Motor neuron (in vitro differentiated cells): ENCODE measurements at regions not wholly inside any gene's neighbourhood (a gene's known extent, or its start where the extent isn't known, plus 50 kb on each side); places are given as distances from the start of the nearest gene placed in this dataset.

Source experiments
- ATAC-seq, 8 experiments: fragments of 200-7000 bp; cut with Tn5 transposase; replicated peaks in 6 of 8; 2 replicates each; pipeline ENCODE4 v1.8.0; 2021; ENCODE audit warnings: mild to moderate bottlenecking in 8 of 8, moderate library complexity in 8 of 8
- H3K27ac ChIP-seq, 2 donors: fragments of 250-450 bp; sonication (Bioruptor Pico); 2 replicates each; pipeline ENCODE4 v1.9.0; 2021; ENCODE audit warnings: antibody characterized with exemption in 2 of 2, mild to moderate bottlenecking in 2 of 2, moderate library complexity in 1 of 2
- H3K4me1 ChIP-seq, 2 donors: fragments of 250-450 bp; sonication (Bioruptor Pico); replicated peaks in 1 of 2; 2 replicates each; pipeline ENCODE4 v1.6.1; 2021; ENCODE audit warnings: antibody characterized with exemption in 2 of 2, mild to moderate bottlenecking in 2 of 2, moderate library complexity in 1 of 2
- H3K4me3 ChIP-seq, 5 donors: fragments of 250-450 bp; sonication (Bioruptor Pico); 2 replicates each; pipeline ENCODE4 v1.9.0; 2021; ENCODE audit warnings: antibody characterized with exemption in 5 of 5, mild to moderate bottlenecking in 5 of 5, moderate library complexity in 4 of 5
- WGBS, 10 experiments: fragments of 450-650 bp; shearing (Covaris generic); methylation state at CpG; one replicate each; pipeline ENCODE4 v1.0.0; 2022; 5-methylcytosine and 5-hydroxymethylcytosine counted together
- in situ Hi-C, 9 experiments: fragments of 400-800 bp; cut with MboI; loops; one replicate each; pipeline ENCODE4 v1.15.0; 2021; ENCODE audit warnings: low sequenced_read_pairs in 9 of 9, low pct_unique_long_range_greater_than_20kb in 2 of 9; ENCODE audit not compliant: unreplicated experiment in 9 of 9

- 0 to 100% (median 80%) methylated on average over 1 of the region's 1 CpG; no CpG with 5 or more reads in 3 of the 10 experiments for WGBS, 10 experiments
- Histone ChIP-seq H3K4me1 (no peaks in the 10 kb centered on the region), H3K4me3 (no peak overlapping the region), H3K27ac (no peak overlapping the region)
- in situ Hi-C loops: no loop called here
- ATAC-seq: peak in 5 of 8 experiments; percentile 33 to 76 (median 56)
Measured at GRCh38 chr2:40721595-40721994, 269.7 kb upstream of the SLC8A1 start.

DNA sequence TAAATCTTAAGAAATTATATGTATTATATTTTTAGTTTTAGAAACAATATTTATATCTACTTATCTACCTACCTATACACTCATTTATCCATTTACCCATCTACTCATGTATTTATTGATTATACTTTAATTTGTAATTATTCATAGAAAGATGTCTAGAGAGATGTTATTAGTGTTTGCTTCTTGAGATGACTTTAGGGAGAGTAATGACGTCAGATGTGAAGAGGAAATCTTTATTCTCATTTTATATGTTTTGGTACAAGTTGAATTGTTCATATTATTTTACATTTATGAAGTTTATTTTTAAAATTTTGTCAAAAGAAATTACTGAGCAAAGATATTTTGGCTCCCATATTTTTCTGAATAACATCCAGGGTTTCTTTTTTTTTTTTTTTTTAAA, 271.3 kb upstream of the SLC8A1 start:
- Histone ChIP-seq H3K4me3 (no peak overlapping the region), H3K4me1 (no peaks in the 10 kb centered on the region), H3K27ac (no peak overlapping the region)
- ATAC-seq: no peak
- 0 to 91% (median 43%) methylated on average over 1 of the region's 1 CpG; no CpG with 5 or more reads in 1 of the 10 experiments for WGBS, 10 experiments
- in situ Hi-C loops: no loop called here

DNA sequence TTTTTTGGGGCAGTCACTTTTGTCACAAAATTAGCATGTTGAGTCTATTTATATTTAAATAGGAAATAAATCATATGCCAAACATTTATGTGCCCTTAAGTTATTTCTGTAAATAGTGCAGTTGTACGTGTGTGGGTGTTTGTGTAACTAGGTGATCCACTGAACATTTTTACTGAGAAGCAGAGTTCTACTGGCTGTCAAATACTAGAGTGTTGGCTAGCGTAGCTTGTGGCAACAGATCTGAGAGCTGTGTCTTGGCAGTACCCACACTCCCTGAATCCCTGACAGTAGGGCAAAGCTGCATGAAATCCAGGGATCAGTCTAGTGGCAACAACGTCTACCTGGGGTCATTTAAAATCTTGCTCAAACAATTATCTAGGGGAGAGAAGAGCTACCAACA, 273.1 kb upstream of the SLC8A1 start:
- in situ Hi-C loops: no loop called here
- WGBS, 10 experiments: 8 to 96% (median 58%) methylated on average over 1 to 3 of the region's 3 CpGs; no CpG with 5 or more reads in 3 of the 10 experiments
- no peak overlapping the region for H3K27ac ChIP-seq
- ATAC-seq: peak in 1 of 8 experiments; percentile 91
- no peaks in the 10 kb centered on the region for H3K4me1 ChIP-seq
- no peak overlapping the region for H3K4me3 ChIP-seq

DNA sequence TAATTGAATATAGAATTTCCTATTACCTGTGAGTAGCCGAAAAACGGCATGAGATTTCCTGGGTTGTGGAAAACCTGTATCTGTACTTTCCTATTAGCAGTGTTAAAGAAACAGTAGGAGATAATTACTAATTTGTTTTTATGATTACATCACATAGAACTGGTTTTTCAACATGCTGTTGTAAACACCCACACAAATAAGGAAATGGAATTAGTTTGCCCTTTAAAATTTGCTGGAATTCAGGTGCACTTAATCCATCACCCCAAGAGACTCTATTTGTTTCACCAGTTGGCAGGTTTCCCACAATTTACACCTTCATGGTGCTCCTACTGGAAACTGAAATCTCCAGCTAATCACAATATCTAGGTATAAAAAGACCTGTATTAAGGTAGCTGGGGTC, 274.1 kb upstream of the SLC8A1 start:
- WGBS, 10 experiments: 60 to 100% (median 96%) methylated on average over 1 to 2 of the region's 2 CpGs; no CpG with 5 or more reads in 2 of the 10 experiments
- H3K27ac ChIP-seq: no peak overlapping the region
- no peaks in the 10 kb centered on the region for H3K4me1 ChIP-seq
- in situ Hi-C loops: no loop called here
- H3K4me3 ChIP-seq: no peak overlapping the region
- no peak for ATAC-seq

DNA sequence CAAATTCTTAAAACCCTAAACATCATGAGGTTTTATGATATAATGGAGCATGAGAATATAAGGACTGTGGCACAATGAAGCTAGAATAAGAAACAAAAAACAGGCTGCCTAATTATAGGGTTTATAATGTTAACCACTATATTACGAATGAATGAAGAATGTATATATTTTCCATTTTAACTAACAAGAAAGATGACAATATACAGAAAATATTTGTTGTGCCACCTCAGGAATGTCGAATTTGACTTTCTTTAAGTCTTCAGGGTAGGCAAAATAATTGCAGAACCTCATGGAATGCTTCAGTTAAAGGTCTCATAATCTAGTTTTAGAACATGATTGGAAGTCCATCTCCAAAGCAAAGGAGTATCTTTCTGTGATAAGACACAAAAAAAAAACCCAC, 282.9 kb upstream of the SLC8A1 start:
- in situ Hi-C loops: no loop called here

DNA sequence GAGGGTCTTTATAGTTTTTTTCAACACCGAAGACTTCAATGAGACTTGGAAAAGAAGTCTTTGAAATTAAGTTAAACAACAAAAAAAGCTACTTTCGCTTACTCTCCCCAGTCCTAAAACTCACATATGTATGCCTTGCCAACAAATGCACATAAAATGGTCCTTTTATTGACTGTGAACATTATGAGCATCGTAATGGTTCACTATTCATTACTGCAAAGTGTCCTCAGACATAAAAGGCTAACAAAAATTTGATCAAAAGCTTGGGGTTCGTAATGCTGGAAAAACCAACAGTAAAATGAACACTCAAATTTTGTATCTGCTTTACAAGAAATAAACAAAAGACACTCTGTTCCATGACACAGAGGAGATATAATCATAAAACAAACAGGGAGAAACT, 285.3 kb upstream of the SLC8A1 start:
- in situ Hi-C loops: no loop called here
- no peak for ATAC-seq
- WGBS, 10 experiments: 38 to 100% (median 84%) methylated on average over 1 to 4 of the region's 4 CpGs

More for the DNA sequence above, 282.9 kb upstream of the SLC8A1 start:
- no peak overlapping the region for H3K4me3 ChIP-seq
- WGBS, 10 experiments: 30 to 95% (median 59%) methylated on average over 1 to 2 of the region's 2 CpGs
- H3K27ac ChIP-seq: no peak overlapping the region
- no peaks in the 10 kb centered on the region for H3K4me1 ChIP-seq
- no peak for ATAC-seq

GRCh38 chr2:40740419-40740818, 288.5 kb upstream of the SLC8A1 start:
- in situ Hi-C loops: no loop called here
- no peak overlapping the region for H3K27ac ChIP-seq
- no peak for ATAC-seq

More for the DNA sequence above, 285.3 kb upstream of the SLC8A1 start:
- Histone ChIP-seq H3K27ac (no peak overlapping the region), H3K4me3 (no peak overlapping the region), H3K4me1 (no peaks in the 10 kb centered on the region)

DNA sequence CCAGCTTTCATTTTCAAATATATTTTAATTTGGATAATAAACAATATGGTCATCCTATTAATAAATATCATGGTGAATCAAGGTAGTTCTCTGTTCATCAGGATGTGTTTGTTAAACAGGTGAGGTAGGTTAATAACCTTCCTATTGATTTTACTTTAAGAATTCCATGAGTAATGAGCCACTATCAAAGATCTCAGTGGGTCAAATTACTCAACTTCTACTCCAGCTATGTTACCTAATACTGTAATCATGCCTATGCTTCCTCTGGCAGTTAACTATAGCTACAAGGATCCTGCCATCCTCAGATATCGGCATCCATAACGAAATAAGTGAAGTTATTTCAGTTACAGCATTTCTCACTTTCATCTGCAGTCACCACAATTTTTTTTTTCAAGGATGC, 289.6 kb upstream of the SLC8A1 start:
- H3K4me3 ChIP-seq: no peak overlapping the region
- 0 to 100% (median 90%) methylated on average over 1 to 2 of the region's 2 CpGs for WGBS, 10 experiments
- in situ Hi-C loops: no loop called here
- ATAC-seq: no peak
- H3K4me1 ChIP-seq: no peaks in the 10 kb centered on the region
- no peak overlapping the region for H3K27ac ChIP-seq

More at GRCh38 chr2:40740419-40740818, 288.5 kb upstream of the SLC8A1 start:
- no peak overlapping the region for H3K4me3 ChIP-seq
- 33 to 100% (median 80%) methylated on average over 1 of the region's 1 CpG; no CpG with 5 or more reads in 1 of the 10 experiments for WGBS, 10 experiments
- H3K4me1 ChIP-seq: no peaks in the 10 kb centered on the region

DNA sequence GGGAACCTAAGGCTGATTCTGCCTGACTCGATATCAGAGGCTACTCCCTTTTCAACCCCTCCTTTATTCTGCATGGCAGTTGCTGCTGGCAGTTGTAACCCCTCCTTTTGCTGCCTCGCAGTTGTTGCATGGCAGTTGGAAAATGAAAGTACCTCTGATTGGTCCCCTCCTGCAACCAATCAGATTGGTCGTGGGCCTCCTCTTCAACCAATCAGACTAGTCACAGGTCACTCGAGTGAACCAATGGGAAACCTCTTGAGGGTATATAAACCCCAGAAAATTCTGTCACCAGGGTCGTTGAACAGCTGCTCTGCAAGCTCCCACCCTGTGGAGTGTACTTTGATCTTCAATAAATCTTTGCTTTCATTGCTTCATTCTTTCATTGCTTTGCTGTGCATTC, 294.3 kb upstream of the SLC8A1 start:
- Histone ChIP-seq H3K4me3 (no peak overlapping the region), H3K27ac (no peak overlapping the region), H3K4me1 (no peaks in the 10 kb centered on the region)
- in situ Hi-C loops: no loop called here
- 26 to 93% (median 61%) methylated on average over 2 to 5 of the region's 5 CpGs; no CpG with 5 or more reads in 3 of the 10 experiments for WGBS, 10 experiments
- ATAC-seq: peak in 2 of 8 experiments; percentile 15 to 44

GRCh38 chr2:40751981-40752380, 300.1 kb upstream of the SLC8A1 start:
- in situ Hi-C loops: no loop called here
- WGBS, 10 experiments: 0 to 100% (median 67%) methylated on average over 1 of the region's 1 CpG; no CpG with 5 or more reads in 1 of the 10 experiments
- Histone ChIP-seq H3K4me3 (no peak overlapping the region), H3K4me1 (no peaks in the 10 kb centered on the region), H3K27ac (no peak overlapping the region)
- ATAC-seq: peak in 1 of 8 experiments; percentile 48

DNA sequence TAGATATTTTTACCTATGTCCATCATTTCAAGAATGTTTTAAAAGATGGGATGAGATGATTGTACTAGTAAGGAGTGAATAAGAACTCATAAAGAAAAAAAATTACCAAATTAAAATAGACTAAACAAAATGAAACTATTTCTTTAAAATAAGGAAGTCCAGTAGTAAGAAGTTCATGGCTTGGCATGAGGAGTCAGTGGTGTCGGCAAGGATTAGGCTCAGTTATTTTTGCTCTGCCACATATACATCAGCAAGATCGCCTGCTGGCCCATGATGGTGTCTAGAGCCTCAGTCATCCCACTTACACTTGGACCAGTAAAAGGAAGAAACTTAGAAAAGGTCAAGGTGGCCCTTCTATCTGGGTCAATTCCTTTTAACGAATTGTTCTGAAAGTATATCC, 300.9 kb upstream of the SLC8A1 start:
- no peak for ATAC-seq
- Histone ChIP-seq H3K4me3 (no peak overlapping the region), H3K27ac (no peak overlapping the region), H3K4me1 (no peaks in the 10 kb centered on the region)
- whole genome bisulfite sequencing, 10 experiments: 12 to 100% (median 88%) methylated on average over 1 to 3 of the region's 3 CpGs
- in situ Hi-C loops: no loop called here

DNA sequence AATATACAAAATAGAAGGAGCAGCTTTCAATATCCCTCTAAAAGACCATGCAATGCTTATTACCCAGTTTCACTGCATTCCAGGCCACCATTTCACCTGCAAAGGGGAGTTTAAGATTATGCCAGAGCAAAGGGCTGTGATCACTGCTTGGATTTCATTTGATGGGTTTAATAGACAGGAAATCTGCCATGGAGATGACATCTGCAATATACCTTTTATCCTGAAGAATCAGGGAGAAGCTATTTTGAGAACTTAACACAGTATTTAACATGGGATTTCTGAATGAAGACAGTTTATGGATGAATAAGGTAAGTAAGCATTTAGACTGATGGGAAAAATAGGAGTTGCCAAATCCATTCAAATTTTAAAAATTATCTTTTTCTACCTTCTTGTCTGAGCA, 303.0 kb upstream of the SLC8A1 start:
- no peak overlapping the region for H3K4me3 ChIP-seq
- in situ Hi-C loops: no loop called here
- no peaks in the 10 kb centered on the region for H3K4me1 ChIP-seq
- H3K27ac ChIP-seq: no peak overlapping the region
- ATAC-seq: no peak

- Histone ChIP-seq H3K27ac (no peak overlapping the region), H3K4me3 (no peak overlapping the region), H3K4me1 (no peaks in the 10 kb centered on the region)
- no peak for ATAC-seq
- WGBS, 10 experiments: 44 to 100% (median 86%) methylated on average over 2 to 4 of the region's 4 CpGs; no CpG with 5 or more reads in 2 of the 10 experiments
- in situ Hi-C loops: no loop called here
Measured at GRCh38 chr2:40758401-40759155, 306.7 kb upstream of the SLC8A1 start.
